ENCODE measurements at regions not wholly inside any gene's neighbourhood (a gene's known extent, or its start where the extent isn't known, plus 50 kb on each side); places are given as distances from the start of the nearest gene placed in this dataset.

DNA sequence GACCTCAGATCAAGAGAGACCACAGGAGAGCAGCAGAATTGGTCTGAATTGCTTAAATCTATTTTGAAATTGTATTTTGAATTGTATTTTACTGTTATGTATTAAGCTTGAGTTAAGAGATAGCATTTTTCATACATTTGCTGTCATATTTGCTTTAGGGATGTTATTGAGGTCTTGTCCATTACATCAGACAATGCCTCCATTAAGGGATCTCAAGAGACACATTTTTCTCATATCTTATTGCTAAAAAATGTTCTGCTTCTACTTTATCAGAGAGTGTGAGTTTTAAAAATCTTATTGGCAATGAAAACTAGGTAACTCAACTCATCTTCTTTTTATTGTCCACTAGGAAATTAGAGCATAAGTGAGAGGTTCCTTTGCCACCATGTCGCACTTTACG lies 66.8 kb upstream of the CTAGE1 start:
- no peak for DNase-seq (ENCODE audit: low read depth)
- no peak for TF ChIP-seq POLR2A (IDR thresholded peaks at IDR 0.05; ENCODE audit: extremely low read depth, insufficient read length)
- TF ChIP-seq, protein P1, sequence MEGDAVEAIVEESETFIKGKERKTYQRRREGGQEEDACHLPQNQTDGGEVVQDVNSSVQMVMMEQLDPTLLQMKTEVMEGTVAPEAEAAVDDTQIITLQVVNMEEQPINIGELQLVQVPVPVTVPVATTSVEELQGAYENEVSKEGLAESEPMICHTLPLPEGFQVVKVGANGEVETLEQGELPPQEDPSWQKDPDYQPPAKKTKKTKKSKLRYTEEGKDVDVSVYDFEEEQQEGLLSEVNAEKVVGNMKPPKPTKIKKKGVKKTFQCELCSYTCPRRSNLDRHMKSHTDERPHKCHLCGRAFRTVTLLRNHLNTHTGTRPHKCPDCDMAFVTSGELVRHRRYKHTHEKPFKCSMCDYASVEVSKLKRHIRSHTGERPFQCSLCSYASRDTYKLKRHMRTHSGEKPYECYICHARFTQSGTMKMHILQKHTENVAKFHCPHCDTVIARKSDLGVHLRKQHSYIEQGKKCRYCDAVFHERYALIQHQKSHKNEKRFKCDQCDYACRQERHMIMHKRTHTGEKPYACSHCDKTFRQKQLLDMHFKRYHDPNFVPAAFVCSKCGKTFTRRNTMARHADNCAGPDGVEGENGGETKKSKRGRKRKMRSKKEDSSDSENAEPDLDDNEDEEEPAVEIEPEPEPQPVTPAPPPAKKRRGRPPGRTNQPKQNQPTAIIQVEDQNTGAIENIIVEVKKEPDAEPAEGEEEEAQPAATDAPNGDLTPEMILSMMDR (IDR thresholded peaks at IDR 0.05; ENCODE audit: low read depth, low read length), result no peak
- TF ChIP-seq MYC (IDR thresholded peaks at IDR 0.05; ENCODE audit: low read depth, low read length), result no peak
- TF ChIP-seq, protein P2, sequence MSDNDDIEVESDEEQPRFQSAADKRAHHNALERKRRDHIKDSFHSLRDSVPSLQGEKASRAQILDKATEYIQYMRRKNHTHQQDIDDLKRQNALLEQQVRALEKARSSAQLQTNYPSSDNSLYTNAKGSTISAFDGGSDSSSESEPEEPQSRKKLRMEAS (IDR thresholded peaks at IDR 0.05; ENCODE audit: low read depth, low read length), result no peak
- H3K4me3 ChIP-seq (ENCODE audit: low read depth, low read length), result no peak overlapping the region

GRCh38 chr18:22485808-22486244 lies 68.1 kb upstream of the CTAGE1 start:
- DNase-seq (ENCODE audit: low read depth), result no peak

GRCh38 chr18:22486667-22487066 lies 69.0 kb upstream of the CTAGE1 start:
- TF ChIP-seq MYC (IDR thresholded peaks at IDR 0.05; ENCODE audit: low read depth, low read length) (no peak), POLR2A (IDR thresholded peaks at IDR 0.05; ENCODE audit: extremely low read depth, insufficient read length) (no peak)
- TF ChIP-seq, protein P2 (IDR thresholded peaks at IDR 0.05; ENCODE audit: low read depth, low read length), result no peak
- TF ChIP-seq, protein P1 (IDR thresholded peaks at IDR 0.05; ENCODE audit: low read depth, low read length), result no peak
- H3K4me3 ChIP-seq (ENCODE audit: low read depth, low read length), result no peak overlapping the region
- no peak for DNase-seq (ENCODE audit: low read depth)

More at GRCh38 chr18:22485808-22486244, 68.1 kb upstream of the CTAGE1 start:
- no peak overlapping the region for H3K4me3 ChIP-seq (ENCODE audit: low read depth, low read length)
- TF ChIP-seq, protein P2 (IDR thresholded peaks at IDR 0.05; ENCODE audit: low read depth, low read length), result no peak
- TF ChIP-seq, protein P1 (IDR thresholded peaks at IDR 0.05; ENCODE audit: low read depth, low read length), result no peak
- TF ChIP-seq MYC (IDR thresholded peaks at IDR 0.05; ENCODE audit: low read depth, low read length) (no peak), POLR2A (IDR thresholded peaks at IDR 0.05; ENCODE audit: extremely low read depth, insufficient read length) (no peak)

- DNase-seq (ENCODE audit: low read depth), result no peak
- H3K4me3 ChIP-seq (ENCODE audit: low read depth, low read length), result no peak overlapping the region
- no peak for TF ChIP-seq POLR2A (IDR thresholded peaks at IDR 0.05; ENCODE audit: extremely low read depth, insufficient read length)
- TF ChIP-seq, protein P2 (IDR thresholded peaks at IDR 0.05; ENCODE audit: low read depth, low read length), result no peak
- no peak for TF ChIP-seq MYC (IDR thresholded peaks at IDR 0.05; ENCODE audit: low read depth, low read length)
- TF ChIP-seq, protein P1 (IDR thresholded peaks at IDR 0.05; ENCODE audit: low read depth, low read length), result no peak
Measured at GRCh38 chr18:22488554-22488953, 70.8 kb upstream of the CTAGE1 start.

DNA sequence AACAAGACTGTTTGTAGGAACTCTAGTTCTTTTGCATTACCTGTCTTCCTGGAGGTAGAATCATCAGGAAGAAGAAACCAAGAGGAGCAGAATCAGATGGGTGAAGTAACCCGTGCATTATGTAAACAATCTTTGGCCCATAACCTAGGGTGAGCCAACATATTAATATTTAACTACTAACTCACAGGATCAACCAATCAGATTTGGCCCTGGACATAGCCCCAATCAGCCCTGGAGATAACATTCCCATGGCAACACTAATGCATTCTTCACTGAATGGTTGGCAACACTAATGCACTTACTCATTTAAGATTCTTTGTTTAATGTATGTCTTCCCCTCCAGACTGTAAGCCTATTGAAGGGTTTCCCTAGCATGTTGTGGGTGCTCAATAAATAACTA lies 72.0 kb upstream of the CTAGE1 start:
- DNase-seq (ENCODE audit: low read depth), result no peak
- H3K4me3 ChIP-seq (ENCODE audit: low read depth, low read length), result no peak overlapping the region
- TF ChIP-seq MYC (IDR thresholded peaks at IDR 0.05; ENCODE audit: low read depth, low read length) (no peak), POLR2A (IDR thresholded peaks at IDR 0.05; ENCODE audit: extremely low read depth, insufficient read length) (no peak)
- TF ChIP-seq, protein P1 (IDR thresholded peaks at IDR 0.05; ENCODE audit: low read depth, low read length), result no peak
- TF ChIP-seq, protein P2 (IDR thresholded peaks at IDR 0.05; ENCODE audit: low read depth, low read length), result no peak
